HCT116 (cell line): ENCODE measurements at regions not wholly inside any gene's neighbourhood (a gene's known extent, or its start where the extent isn't known, plus 50 kb on each side); places are given as distances from the start of the nearest gene placed in this dataset.
A peak's percentile ranks its signal among the peaks of the same experiment; 100 is the strongest.
"Not testable (repeated sequence)": the region's sequence is repeated elsewhere in the genome, so short reads cannot be mapped to it uniquely, and the experiment has no call there.

Experiments used
- ATAC-seq: fragments of 200-7000 bp; cut with Tn5 transposase; 2 replicates; pipeline ENCODE4 v1.9.1; 2020; ENCODE audit warnings: mild to moderate bottlenecking, moderate library complexity
- BruUV-seq: library from RNA; stranded (reverse); fragments of 400-500 nt; replicated peaks from 2 replicates; lab custom pipeline; 2021; lab: Mats Ljungman, UMichigan
- CTCF ChIA-PET: fragments of 300-600 bp; sonication (Branson Sonifier 250); formaldehyde crosslinking; loops from one replicate; lab custom pipeline; 2021; ENCODE audit warnings: antibody characterized with exemption; lab: Charles Lee
- POLR2A ChIA-PET: fragments of 300-600, 350-600 bp; sonication (Branson Sonifier 250); formaldehyde crosslinking; loops from one replicate; lab custom pipeline; 2021; ENCODE audit warnings: antibody characterized with exemption; lab: Charles Lee
- RAD21 ChIA-PET, 2 experiments: fragments of 300-600 bp; sonication (Branson Sonifier 250); formaldehyde crosslinking; loops; one replicate each; lab custom pipeline; 2023; ENCODE audit warnings: low total read pairs in 2 of 2; ENCODE audit not compliant: uncharacterized antibody in 2 of 2, unreplicated experiment in 2 of 2, low non-redundant PET in 1 of 2; lab: Charles Lee
- DNase-seq: peaks from one replicate; pipeline ENCODE4 v3.0.0-alpha.2; 2010; ENCODE audit warnings: low read depth, low spot score
- H2AFZ ChIP-seq: fragments of 200-600 bp; shearing (Covaris generic), sonication (generic); 2 replicates; pipeline ENCODE4 v1.6.1; 2017; ENCODE audit warnings: low read depth, mixed run types, mixed read lengths, antibody characterized with exemption, low read length; ENCODE audit not compliant: poor library complexity, severe bottlenecking
- H3K27ac ChIP-seq: 2 replicates; pipeline ENCODE4 v1.5.1; 2012; ENCODE audit warnings: low read depth, low read length
- H3K27me3 ChIP-seq: fragments of 200-600 bp; sonication (generic); 2 replicates; pipeline ENCODE4 v1.6.1; 2016; ENCODE audit warnings: mixed run types, low read length, mixed read lengths; ENCODE audit not compliant: insufficient read depth
- H3K36me3 ChIP-seq, 2 experiments: fragments of 200-500 bp in 1 of 2; fragments of 200-600 bp in 1 of 2; sonication (Bioruptor generic) in 1 of 2; sonication (generic) in 1 of 2; 2 replicates each; pipeline versions ENCODE4 v1.5.1 to v1.6.1; 2014 to 2016; ENCODE audit warnings: low read length in 2 of 2, inconsistent platforms in 1 of 2, mixed read lengths in 1 of 2, mixed run types in 1 of 2; ENCODE audit not compliant: insufficient read depth in 2 of 2, control insufficient read depth in 1 of 2
- H3K4me1 ChIP-seq, 2 experiments: fragments of 200-600 bp in 1 of 2; sonication (generic) in 1 of 2; 2 replicates each; pipeline versions ENCODE4 v1.5.1 to v1.6.1; 2012 to 2017; ENCODE audit warnings: low read length in 2 of 2, inconsistent platforms in 1 of 2, mild to moderate bottlenecking in 1 of 2, mixed read lengths in 1 of 2, mixed run types in 1 of 2, moderate library complexity in 1 of 2; ENCODE audit not compliant: insufficient read depth in 2 of 2, control insufficient read depth in 1 of 2
- H3K4me2 ChIP-seq: fragments of 200-600 bp; sonication (generic); 2 replicates; pipeline ENCODE4 v1.6.1; 2017; ENCODE audit warnings: mixed run types, low read length, mixed read lengths
- H3K4me3 ChIP-seq, 2 experiments: fragments of 200-600 bp in 1 of 2; sonication (generic) in 1 of 2; replicated peaks in 1 of 2; 2 replicates each; pipeline ENCODE4 v1.5.1; 2011 to 2016; ENCODE audit warnings: low read length in 2 of 2, control low read depth in 1 of 2, low read depth in 1 of 2, mild to moderate bottlenecking in 1 of 2, mixed read lengths in 1 of 2, mixed run types in 1 of 2
- H3K79me2 ChIP-seq: fragments of 200-600 bp; sonication (generic); 2 replicates; pipeline ENCODE4 v1.6.1; 2017; ENCODE audit warnings: mild to moderate bottlenecking, mixed run types, low read length, moderate library complexity, mixed read lengths; ENCODE audit not compliant: insufficient read depth
- H3K9ac ChIP-seq: fragments of 200-600 bp; sonication (generic); 2 replicates; pipeline ENCODE4 v1.6.1; 2016; ENCODE audit warnings: low read length, mixed read lengths
- H3K9me2 ChIP-seq: fragments of 200-600 bp; sonication (generic), shearing (Covaris generic); 2 replicates; pipeline ENCODE4 v1.6.1; 2017; ENCODE audit warnings: mixed run types, mild to moderate bottlenecking, moderate library complexity; ENCODE audit not compliant: insufficient read depth
- H3K9me3 ChIP-seq, 2 experiments: fragments of 200-500 bp in 1 of 2; fragments of 200-600 bp in 1 of 2; sonication (Bioruptor generic) in 1 of 2; sonication (generic) in 1 of 2; 2 replicates each; pipeline ENCODE4 v1.6.1; 2014 to 2017; ENCODE audit warnings: low read length in 2 of 2, mixed read lengths in 2 of 2, inconsistent platforms in 1 of 2, low read depth in 1 of 2, mild to moderate bottlenecking in 1 of 2, mixed run types in 1 of 2, moderate library complexity in 1 of 2; ENCODE audit not compliant: control insufficient read depth in 1 of 2, insufficient read depth in 1 of 2
- H4K20me1 ChIP-seq: fragments of 200-600 bp; sonication (generic), shearing (Covaris generic); 2 replicates; pipeline ENCODE4 v1.6.1; 2017; ENCODE audit warnings: mixed run types, mild to moderate bottlenecking, moderate library complexity; ENCODE audit not compliant: insufficient read depth
- ATF3 ChIP-seq: IDR thresholded peaks from 2 replicates; pipeline ENCODE4 v1.6.1; 2012
- CEBPB ChIP-seq: IDR thresholded peaks from 2 replicates; pipeline ENCODE4 v1.6.1; 2012; ENCODE audit warnings: low read depth
- CTCF ChIP-seq, 3 experiments: fragments of 200-600 bp in 1 of 3; sonication (generic) in 1 of 3; IDR thresholded peaks in 2 of 3; conservative IDR thresholded peaks in 1 of 3; 2 replicates each; pipeline ENCODE4 v1.5.1; 2012 to 2017; ENCODE audit warnings: low read depth in 2 of 3, low read length in 2 of 3, antibody characterized with exemption in 1 of 3, borderline replicate concordance in 1 of 3, control low read depth in 1 of 3, mild to moderate bottlenecking in 1 of 3, mixed read lengths in 1 of 3, mixed run types in 1 of 3, moderate library complexity in 1 of 3; ENCODE audit not compliant: insufficient read depth in 1 of 3
- EZH2 ChIP-seq: fragments of 200-600 bp; sonication (generic); IDR thresholded peaks from 2 replicates; pipeline ENCODE4 v1.6.1; 2017; ENCODE audit warnings: antibody characterized with exemption, mixed run types
- EZH2phosphoT487 ChIP-seq: fragments of 200-600 bp; IDR thresholded peaks from 2 replicates; pipeline ENCODE4 v1.6.1; 2018; ENCODE audit warnings: antibody characterized with exemption, borderline replicate concordance
- MAX ChIP-seq: IDR thresholded peaks from 2 replicates; pipeline ENCODE4 v1.6.1; 2012
- POLR2A ChIP-seq: IDR thresholded peaks from 2 replicates; pipeline ENCODE4 v1.7.0; 2011; ENCODE audit warnings: borderline replicate concordance; ENCODE audit not compliant: insufficient read depth, insufficient read length; ENCODE audit errors: extremely low read depth
- RAD21 ChIP-seq: IDR thresholded peaks from 2 replicates; pipeline ENCODE4 v1.6.1; 2012; ENCODE audit warnings: low read depth, mild to moderate bottlenecking
- TCF7L2 ChIP-seq: IDR thresholded peaks from 2 replicates; pipeline ENCODE4 v1.7.0; 2011; ENCODE audit warnings: borderline replicate concordance, inconsistent platforms; ENCODE audit not compliant: insufficient read depth, insufficient read length; ENCODE audit errors: extremely low read depth
- intact Hi-C: fragments of 100-400 bp; cut with micrococcal nuclease; formaldehyde crosslinking; loops from 2 replicates; pipeline ENCODE4 v1.10.0; 2022

DNA sequence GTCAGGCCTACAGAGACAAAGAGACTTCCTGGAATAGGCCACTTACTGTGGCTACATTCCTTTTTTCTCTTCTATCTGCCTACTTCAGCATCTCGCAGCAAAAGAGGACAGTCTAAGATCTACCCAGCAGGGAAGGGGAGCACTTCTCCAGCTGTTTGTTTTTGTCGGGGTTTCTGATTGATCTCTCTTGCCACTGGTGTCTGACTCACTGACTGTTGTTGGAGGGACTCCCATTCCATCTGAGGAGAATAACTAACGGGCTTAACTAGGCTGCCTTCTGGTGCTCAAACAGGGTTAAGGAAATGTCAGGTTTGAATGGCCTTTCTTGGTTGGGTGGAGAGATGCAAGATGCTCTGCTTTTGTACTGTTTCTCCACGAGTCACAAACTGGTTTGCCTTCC lies 100.2 kb upstream of the TMEM164 start:
- no peaks in the 10 kb centered on the region for H4K20me1 ChIP-seq
- H3K9ac ChIP-seq: no peak overlapping the region
- no peaks in the 10 kb centered on the region for H3K36me3 ChIP-seq
- no peaks in the 10 kb centered on the region for H3K79me2 ChIP-seq
- no peaks in the 10 kb centered on the region for H3K9me3 ChIP-seq
- H2AFZ ChIP-seq: no peak overlapping the region
- ATAC-seq (peak; percentile 55), DNase-seq (no peak)
- no peaks in the 10 kb centered on the region for H3K27me3 ChIP-seq
- POLR2A ChIA-PET: no interaction called here
- H3K27ac ChIP-seq: no peak overlapping the region
- no peak overlapping the region for H3K4me2 ChIP-seq
- H3K9me2 ChIP-seq: no peaks in the 10 kb centered on the region
- TF ChIP-seq TCF7L2 (peak; percentile 21), CEBPB (no peak), EZH2 (no peak), POLR2A (no peak), EZH2phosphoT487 (no peak)
- CTCF ChIA-PET: no interaction called here
- BruUV-seq: no TSS peak
- RAD21 ChIA-PET: no interaction called here
- peaks cover 0 to 3% of the 10 kb centered on the region in 2 experiments; a peak in 1 of 4 replicates for H3K4me1 ChIP-seq
- no peak overlapping the region for H3K4me3 ChIP-seq
- intact Hi-C loops: no loop called here

DNA sequence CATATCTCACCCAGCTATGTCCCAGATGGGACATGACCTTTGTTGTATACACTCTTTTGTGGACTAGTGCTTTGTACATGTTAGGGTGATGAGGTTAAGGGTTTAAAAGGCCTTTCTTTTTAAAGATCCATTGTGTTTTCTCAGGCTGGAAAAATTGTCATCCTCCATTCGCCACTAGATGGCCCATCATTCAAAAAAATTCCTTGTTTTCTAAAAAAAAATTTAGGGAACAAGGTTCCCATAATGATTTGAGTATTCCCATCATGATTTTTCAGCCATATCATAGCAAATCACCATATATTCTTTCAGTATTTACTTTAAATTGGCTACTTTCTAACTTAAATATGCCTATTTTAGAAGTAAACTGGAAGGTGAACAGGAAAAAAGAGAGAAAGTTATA lies 91.9 kb upstream of the TMEM164 start:
- TF ChIP-seq CTCF (IDR thresholded peaks at IDR 0.05 in 2 of 3, conservative IDR thresholded peaks at IDR 0.05 in 1 of 3; ENCODE audit: borderline replicate concordance in 1 of 3, insufficient read depth in 1 of 3, low read depth in 2 of 3, low read length in 2 of 3): peak; percentile 35 to 51 (median 39); a peak in 5 of 6 replicates
- TF ChIP-seq RAD21: peak; percentile 50
- TF ChIP-seq MAX: no peak
- no peak for TF ChIP-seq ATF3
- TF ChIP-seq, all 23 proteins: peak for 2
- Histone ChIP-seq H2AFZ (no peak overlapping the region), H4K20me1 (no peaks in the 10 kb centered on the region), H3K4me3 (no peak overlapping the region), H3K36me3 (no peaks in the 10 kb centered on the region), H3K27me3 (no peaks in the 10 kb centered on the region), H3K9me2 (no peaks in the 10 kb centered on the region), H3K9me3 (no peaks in the 10 kb centered on the region), H3K9ac (no peak overlapping the region), H3K4me2 (no peak overlapping the region), H3K79me2 (no peaks in the 10 kb centered on the region), H3K4me1 (no peaks in the 10 kb centered on the region), H3K27ac (no peak overlapping the region)
- ATAC-seq (no peak), DNase-seq (no peak)
- CTCF ChIA-PET: interaction anchor here (1.1 to 1.4 kb wide), 3 partner anchors 20 to 426 kb away, joined by 3 to 7 read pairs (median 6); no protein-coding TSS in a partner anchor
- intact Hi-C loops: loop anchor here (2.0 to 10.0 kb wide), 3 partner anchors 236 to 504 kb away; partner anchors contain the start of gene AMMECR1
- RAD21 ChIA-PET: no interaction called here
- BruUV-seq: no TSS peak
- POLR2A ChIA-PET: no interaction called here

GRCh38 chrX:109912993-109913392 lies 89.9 kb upstream of the TMEM164 start:
- H3K27ac ChIP-seq, ATAC-seq, H3K9me2 ChIP-seq, H3K36me3 ChIP-seq, RAD21 ChIA-PET, H4K20me1 ChIP-seq, H3K9ac ChIP-seq, POLR2A ChIA-PET, H3K4me2 ChIP-seq, H3K79me2 ChIP-seq, H3K27me3 ChIP-seq, BruUV-seq, H3K4me1 ChIP-seq, H3K4me3 ChIP-seq, CTCF ChIA-PET, DNase-seq, H2AFZ ChIP-seq, H3K9me3 ChIP-seq: not testable (repeated sequence)
- intact Hi-C loops: loop anchor here (10.0 kb wide), 2 partner anchors 402 to 502 kb away; partner anchors contain the start of gene AMMECR1
